ENCODE measurements at regions not wholly inside any gene's neighbourhood (a gene's known extent, or its start where the extent isn't known, plus 50 kb on each side); places are given as distances from the start of the nearest gene placed in this dataset.

DNA sequence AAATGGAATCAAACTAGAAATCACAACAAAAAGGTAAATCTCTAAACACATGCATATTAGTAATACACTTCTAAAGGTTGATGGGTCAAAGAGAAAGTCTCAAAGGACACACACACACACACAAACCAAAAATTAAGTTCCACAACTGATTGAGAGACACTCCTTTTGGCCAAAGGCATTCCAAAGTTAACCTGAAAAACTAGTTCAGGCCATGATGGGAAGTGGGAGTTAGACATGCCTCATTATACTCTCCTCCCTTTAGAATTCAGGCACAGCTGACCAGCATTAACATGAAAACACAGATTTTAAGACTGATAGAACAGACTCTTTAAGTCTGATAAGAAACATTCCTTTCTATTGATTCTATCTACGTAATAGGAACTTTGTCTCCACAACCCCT, 332.4 kb upstream of the IGFBP3 start:
- TF ChIP-seq CEBPB (IDR thresholded peaks at IDR 0.05; ENCODE audit: borderline replicate concordance in 1 of 2, low read depth in 2 of 2, low read length in 2 of 2), result no peak
- no peak for TF ChIP-seq CHD2 (IDR thresholded peaks at IDR 0.05; ENCODE audit: borderline replicate concordance, low read depth, low read length)
- no peak for TF ChIP-seq EP300 (IDR thresholded peaks at IDR 0.05; ENCODE audit: borderline replicate concordance in 1 of 2, control insufficient read depth in 1 of 2, low read depth in 2 of 2, low read length in 2 of 2)
